ENCODE measurements at regions not wholly inside any gene's neighbourhood (a gene's known extent, or its start where the extent isn't known, plus 50 kb on each side); places are given as distances from the start of the nearest gene placed in this dataset.

GRCh38 chr7:79862447-79863210, 272.0 kb upstream of the GNAI1 start:
- no peak for FAIRE-seq

- FAIRE-seq: no peak
Measured at GRCh38 chr7:79855172-79855571, 279.5 kb upstream of the GNAI1 start.

GRCh38 chr7:79854621-79855020, 280.0 kb upstream of the GNAI1 start:
- FAIRE-seq: no peak

GRCh38 chr7:79837915-79838314, 296.7 kb upstream of the GNAI1 start:
- FAIRE-seq: peak; percentile 6

- FAIRE-seq: no peak
Measured at GRCh38 chr7:79833616-79834015, 301.0 kb upstream of the GNAI1 start.

- no peak for FAIRE-seq
Measured at GRCh38 chr7:79828866-79829265, 305.8 kb upstream of the GNAI1 start.

GRCh38 chr7:79823246-79823951, 311.2 kb upstream of the GNAI1 start:
- FAIRE-seq: no peak

GRCh38 chr7:79822620-79823240, 311.9 kb upstream of the GNAI1 start:
- FAIRE-seq: no peak

GRCh38 chr7:79820387-79820786, 314.2 kb upstream of the GNAI1 start:
- FAIRE-seq: no peak

GRCh38 chr7:79810916-79811315, 323.7 kb upstream of the GNAI1 start:
- no peak for FAIRE-seq

GRCh38 chr7:79806161-79806734, 328.4 kb upstream of the GNAI1 start:
- no peak for FAIRE-seq

- FAIRE-seq: no peak
Measured at GRCh38 chr7:79790656-79791262, 337.3 kb upstream of the MAGI2 start.

GRCh38 chr7:79789584-79790345, 336.3 kb upstream of the MAGI2 start:
- FAIRE-seq: no peak

- no peak for FAIRE-seq
Measured at GRCh38 chr7:79787623-79788022, 334.2 kb upstream of the MAGI2 start.

GRCh38 chr7:79787096-79787495, 333.6 kb upstream of the MAGI2 start:
- no peak for FAIRE-seq

- no peak for FAIRE-seq
Measured at GRCh38 chr7:79786187-79786586, 332.7 kb upstream of the MAGI2 start.

- FAIRE-seq: no peak
Measured at GRCh38 chr7:79785556-79785955, 332.1 kb upstream of the MAGI2 start.

- FAIRE-seq: no peak
Measured at GRCh38 chr7:79782906-79783305, 329.4 kb upstream of the MAGI2 start.

GRCh38 chr7:79782256-79782655, 328.8 kb upstream of the MAGI2 start:
- FAIRE-seq: no peak

GRCh38 chr7:79781716-79782115, 328.2 kb upstream of the MAGI2 start:
- FAIRE-seq: no peak

GRCh38 chr7:79778786-79779770, 325.6 kb upstream of the MAGI2 start:
- FAIRE-seq: no peak

All from G401.6 (cell line).